Keratinocyte (primary cell): ENCODE measurements at regions not wholly inside any gene's neighbourhood (a gene's known extent, or its start where the extent isn't known, plus 50 kb on each side); places are given as distances from the start of the nearest gene placed in this dataset.

ENCODE experiments used
- CTCF ChIP-seq, 3 experiments: IDR thresholded peaks in 1 of 3; conservative IDR thresholded peaks in 1 of 3; optimal IDR thresholded peaks in 1 of 3; 2 replicates in 2 of 3; 3 replicates in 1 of 3; pipeline versions ENCODE3 to v1.5.1; 2011; ENCODE audit warnings: low read length in 3 of 3, mild to moderate bottlenecking in 3 of 3, moderate library complexity in 2 of 3, control low read depth in 1 of 3, inconsistent platforms in 1 of 3; ENCODE audit not compliant: insufficient read depth in 2 of 3; ENCODE audit errors: extremely low read depth in 1 of 3
- EZH2 ChIP-seq: IDR thresholded peaks from one replicate; pipeline ENCODE4 v1.6.1; 2012; ENCODE audit warnings: inconsistent platforms, mild to moderate bottlenecking, low read length, moderate library complexity

GRCh38 chr3:101117980-101118379, 124.8 kb upstream of the ABI3BP start:
- no peak for TF ChIP-seq CTCF (optimal IDR thresholded peaks at IDR 0.05 in 1 of 3, IDR thresholded peaks at IDR 0.05 in 1 of 3, conservative IDR thresholded peaks at IDR 0.05 in 1 of 3; ENCODE audit: extremely low read depth in 1 of 3, insufficient read depth in 2 of 3, low read length in 3 of 3)
- no peak for TF ChIP-seq EZH2
